Hepatocyte (in vitro differentiated cells): ENCODE measurements at regions not wholly inside any gene's neighbourhood (a gene's known extent, or its start where the extent isn't known, plus 50 kb on each side); places are given as distances from the start of the nearest gene placed in this dataset.

Experiments
- CTCF ChIP-seq: fragments of 200-600 bp; sonication (generic); IDR thresholded peaks from 2 replicates; pipeline ENCODE4 v1.5.1; 2016; ENCODE audit warnings: antibody characterized with exemption, mild to moderate bottlenecking; ENCODE audit not compliant: poor library complexity
- EZH2 ChIP-seq: fragments of 200-600 bp; sonication (generic); IDR thresholded peaks from 2 replicates; pipeline ENCODE4 v1.6.1; 2016; ENCODE audit warnings: antibody characterized with exemption, mild to moderate bottlenecking, borderline replicate concordance
- EZH2phosphoT487 ChIP-seq: fragments of 200-600 bp; sonication (generic); IDR thresholded peaks from one replicate; pipeline ENCODE4 v1.6.1; 2018; ENCODE audit warnings: antibody characterized with exemption, mild to moderate bottlenecking, low read depth, moderate library complexity; ENCODE audit not compliant: unreplicated experiment, severe bottlenecking

- TF ChIP-seq CTCF = no peak
- TF ChIP-seq EZH2phosphoT487 = no peak
- TF ChIP-seq EZH2 = no peak
Observed at GRCh38 chr4:156015781-156016180, 62.1 kb upstream of the CTSO start.
